A549 (cell line): ENCODE measurements at regions not wholly inside any gene's neighbourhood (a gene's known extent, or its start where the extent isn't known, plus 50 kb on each side); places are given as distances from the start of the nearest gene placed in this dataset.

Source experiments
- ATAC-seq, 2 experiments: fragments of 200-7000 bp in 1 of 2; fragments of >200 bp in 1 of 2; cut with Nextera tagmentation in 1 of 2; cut with Tn5 transposase in 1 of 2; 3 replicates each; pipeline versions ENCODE4 v1.8.0 to v1.9.1; 2018 to 2020; ENCODE audit warnings: mild to moderate bottlenecking in 1 of 2, moderate library complexity in 1 of 2
- CTCF ChIA-PET: fragments of 300-600 bp; sonication (Branson Sonifier 250); formaldehyde crosslinking; extraction: SDS; loops from one replicate; lab custom pipeline; 2021; ENCODE audit warnings: antibody characterized with exemption, inconsistent platforms; lab: Yijun Ruan, JAX
- POLR2A ChIA-PET: fragments of 350-600 bp; formaldehyde crosslinking; extraction: SDS; loops from one replicate; lab custom pipeline; 2021; ENCODE audit warnings: antibody characterized with exemption, inconsistent platforms; lab: Yijun Ruan, JAX
- DNase-seq, 2 experiments: peaks; one replicate each; pipeline versions ENCODE4 v3.0.0 to v3.0.0-alpha.2; 2011 to 2016; ENCODE audit warnings: low read depth in 1 of 2, low spot score in 1 of 2
- FAIRE-seq: peaks from 2 replicates; lab custom pipeline; 2011; peaks lifted over from hg19 to GRCh38; lab: Jason Lieb, UNC
- H3K27ac ChIP-seq, 2 experiments: fragments of >200 bp; sonication (Bioruptor Twin); formaldehyde crosslinking; 3 replicates each; pipeline ENCODE4 v1.5.1; 2016 to 2017
- H3K4me1 ChIP-seq: fragments of >200 bp; sonication (Bioruptor Twin); formaldehyde crosslinking; 3 replicates; pipeline ENCODE4 v1.6.1; 2016
- H3K4me2 ChIP-seq: fragments of >200 bp; sonication (Bioruptor Twin); formaldehyde crosslinking; 3 replicates; pipeline ENCODE4 v1.6.1; 2016
- H3K4me3 ChIP-seq: fragments of >200 bp; sonication (Bioruptor Twin); formaldehyde crosslinking; 3 replicates; pipeline ENCODE4 v1.5.1; 2016
- H3K9me3 ChIP-seq: fragments of >200 bp; sonication (Bioruptor Twin); formaldehyde crosslinking; 3 replicates; pipeline ENCODE4 v1.6.1; 2016
- ATOH8 ChIP-seq: fragments of 250-450 bp; sonication (Bioruptor Pico); IDR thresholded peaks from 2 replicates; pipeline ENCODE4 v1.5.0; 2020; ENCODE audit warnings: low read depth, mild to moderate bottlenecking, moderate library complexity
- CBX8 ChIP-seq: fragments of 200-600 bp; sonication (generic); IDR thresholded peaks from 2 replicates; pipeline ENCODE4 v1.6.1; 2016
- CEBPB ChIP-seq, 2 experiments: fragments of >200 bp in 1 of 2; sonication (Bioruptor Twin) in 1 of 2; formaldehyde crosslinking in 1 of 2; IDR thresholded peaks; 2 replicates each; pipeline ENCODE4 v1.6.1; 2012 to 2016
- CHD2 ChIP-seq: fragments of 150-350 bp; IDR thresholded peaks from 2 replicates; pipeline ENCODE4 v1.6.1; 2014; ENCODE audit warnings: low read length; ENCODE audit not compliant: partially characterized antibody
- EP300 ChIP-seq, 2 experiments: fragments of >200 bp; sonication (Bioruptor Twin); formaldehyde crosslinking; IDR thresholded peaks; 2 replicates in 1 of 2; 3 replicates in 1 of 2; pipeline ENCODE4 v1.6.1; 2016 to 2017
- FOSB ChIP-seq: fragments of 250-450 bp; sonication (Bioruptor Pico); IDR thresholded peaks from 2 replicates; pipeline ENCODE4 v1.5.0; 2020; ENCODE audit warnings: mild to moderate bottlenecking, moderate library complexity
- FOSL2 ChIP-seq, 2 experiments: fragments of 450-650 bp in 1 of 2; fragments of >200 bp in 1 of 2; sonication (Bioruptor Twin) in 1 of 2; formaldehyde crosslinking; IDR thresholded peaks; 2 replicates each; pipeline versions ENCODE4 v1.5.0 to v1.6.1; 2016 to 2020; ENCODE audit warnings: mild to moderate bottlenecking in 1 of 2, moderate library complexity in 1 of 2
- GATA3 ChIP-seq: IDR thresholded peaks from 2 replicates; pipeline ENCODE4 v1.6.1; 2012; ENCODE audit warnings: borderline replicate concordance
- HDAC2 ChIP-seq: fragments of 200-600 bp; sonication (generic); IDR thresholded peaks from 2 replicates; pipeline ENCODE4 v1.6.1; 2016
- HMGXB4 ChIP-seq: fragments of 250-450 bp; sonication (Bioruptor Pico); IDR thresholded peaks from 2 replicates; pipeline ENCODE4 v1.5.0; 2021; ENCODE audit warnings: mild to moderate bottlenecking, moderate library complexity, borderline replicate concordance
- HOXB13 ChIP-seq: fragments of 250-450 bp; sonication (Bioruptor Pico); IDR thresholded peaks from 2 replicates; pipeline ENCODE4 v1.5.0; 2020; ENCODE audit warnings: low read depth, mild to moderate bottlenecking, moderate library complexity
- HOXB5 ChIP-seq: fragments of 250-450 bp; sonication (Bioruptor Pico); IDR thresholded peaks from 2 replicates; pipeline ENCODE4 v1.5.0; 2020; ENCODE audit warnings: mild to moderate bottlenecking, moderate library complexity
- JUNB ChIP-seq: fragments of >200 bp; sonication (Bioruptor Twin); formaldehyde crosslinking; IDR thresholded peaks from 2 replicates; pipeline ENCODE4 v1.6.1; 2016
- KDM5A ChIP-seq: fragments of 200-600 bp; sonication (generic); IDR thresholded peaks from 2 replicates; pipeline ENCODE4 v1.6.1; 2016; ENCODE audit warnings: antibody characterized with exemption, mild to moderate bottlenecking
- MAZ ChIP-seq: fragments of 150-350 bp; IDR thresholded peaks from 2 replicates; pipeline ENCODE4 v1.6.1; 2014; ENCODE audit warnings: antibody characterized with exemption, low read depth, low read length, borderline replicate concordance
- NPAS2 ChIP-seq: fragments of 250-450 bp; sonication (Bioruptor Pico); IDR thresholded peaks from 2 replicates; pipeline ENCODE4 v1.8.0; 2022; ENCODE audit warnings: mild to moderate bottlenecking, moderate library complexity, borderline replicate concordance
- RNF2 ChIP-seq: fragments of 200-600 bp; sonication (generic); IDR thresholded peaks from 2 replicates; pipeline ENCODE4 v1.6.1; 2016; ENCODE audit warnings: low read depth, mild to moderate bottlenecking, antibody characterized with exemption, moderate library complexity, borderline replicate concordance
- USF2 ChIP-seq: fragments of 450-650 bp; IDR thresholded peaks from 2 replicates; pipeline ENCODE4 v1.6.1; 2014; ENCODE audit warnings: antibody characterized with exemption
- ZSCAN20 ChIP-seq: fragments of 250-450 bp; sonication (Bioruptor Pico); IDR thresholded peaks from 2 replicates; pipeline ENCODE4 v1.8.0; 2022; ENCODE audit warnings: mild to moderate bottlenecking, moderate library complexity
- TF ChIP-seq, protein P1 (sequence below): IDR thresholded peaks from 2 replicates; pipeline ENCODE4 v1.6.1; 2012; ENCODE audit warnings: low read depth, borderline replicate concordance
- TF ChIP-seq, protein P2 (sequence below): IDR thresholded peaks from 2 replicates; pipeline ENCODE4 v1.6.1; 2012

- H3K4me3 ChIP-seq, result no peak overlapping the region
- FAIRE-seq (no peak), DNase-seq (no peak), ATAC-seq (no peak)
- H3K27ac ChIP-seq, result peak overlapping the region; percentile 30 to 71; a peak in 4 of 6 replicates
- TF ChIP-seq HMGXB4 (CRISPR knock-in tag) (no peak), CBX8 (no peak), HOXB5 (CRISPR knock-in tag) (no peak), ATOH8 (CRISPR knock-in tag) (no peak), ZSCAN20 (CRISPR knock-in tag) (no peak), HOXB13 (CRISPR knock-in tag) (no peak), EP300 (IDR thresholded peaks at IDR 0.05) (no peak), KDM5A (no peak), USF2 (no peak), MAZ (no peak), RNF2 (no peak), CHD2 (no peak), CEBPB (IDR thresholded peaks at IDR 0.05) (no peak), HDAC2 (no peak), NPAS2 (CRISPR knock-in tag) (no peak), JUNB (no peak), FOSB (CRISPR knock-in tag) (no peak), GATA3 (no peak)
- TF ChIP-seq, protein P1, sequence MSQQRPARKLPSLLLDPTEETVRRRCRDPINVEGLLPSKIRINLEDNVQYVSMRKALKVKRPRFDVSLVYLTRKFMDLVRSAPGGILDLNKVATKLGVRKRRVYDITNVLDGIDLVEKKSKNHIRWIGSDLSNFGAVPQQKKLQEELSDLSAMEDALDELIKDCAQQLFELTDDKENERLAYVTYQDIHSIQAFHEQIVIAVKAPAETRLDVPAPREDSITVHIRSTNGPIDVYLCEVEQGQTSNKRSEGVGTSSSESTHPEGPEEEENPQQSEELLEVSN, result no peak
- TF ChIP-seq, protein P2, sequence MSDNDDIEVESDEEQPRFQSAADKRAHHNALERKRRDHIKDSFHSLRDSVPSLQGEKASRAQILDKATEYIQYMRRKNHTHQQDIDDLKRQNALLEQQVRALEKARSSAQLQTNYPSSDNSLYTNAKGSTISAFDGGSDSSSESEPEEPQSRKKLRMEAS, result no peak
- peak overlapping the region; percentile 46 for H3K4me2 ChIP-seq
- H3K9me3 ChIP-seq, result no peaks in the 10 kb centered on the region
- H3K4me1 ChIP-seq, result peaks cover 58% of the 10 kb centered on the region
- CTCF ChIA-PET, result interaction anchor here (1.6 kb wide), 1 partner anchor 219 kb away, joined by 3 read pairs; no protein-coding TSS in a partner anchor
- POLR2A ChIA-PET, result no interaction called here
Observed at GRCh38 chr11:69350596-69350995, 56.6 kb downstream of the MYEOV start.

GRCh38 chr11:69351460-69351859 is 57.5 kb downstream of the MYEOV start:
- ATAC-seq, result 0 out of 6 replicates have a peak, but pooled peaks of 1 of the 2 experiments have one; percentile 10
- no peak for DNase-seq
- Histone ChIP-seq H3K9me3 (no peaks in the 10 kb centered on the region), H3K27ac (peak overlapping the region; percentile 43 to 77), H3K4me2 (peak overlapping the region; percentile 46), H3K4me1 (peaks cover 58% of the 10 kb centered on the region), H3K4me3 (no peak overlapping the region)
- TF ChIP-seq NPAS2 (CRISPR knock-in tag) (no peak), JUNB (peak; percentile 53; the same call in 1 of the 2 replicates), FOSL2 (IDR thresholded peaks at IDR 0.05) (peak; percentile 61; the same call in 1 of the 2 replicates), FOSL2 (CRISPR knock-in tag; IDR thresholded peaks at IDR 0.05) (peak; percentile 65), GATA3 (peak; percentile 19; the same call in 1 of the 2 replicates)
- FAIRE-seq, result no peak
- CTCF ChIA-PET, result interaction anchor here (1.7 kb wide), 1 partner anchor 292 kb away, joined by 4 read pairs; no protein-coding TSS in a partner anchor
- POLR2A ChIA-PET, result no interaction called here
